ENCODE measurements at regions not wholly inside any gene's neighbourhood (a gene's known extent, or its start where the extent isn't known, plus 50 kb on each side); places are given as distances from the start of the nearest gene placed in this dataset.
"Not testable (repeated sequence)": the region's sequence is repeated elsewhere in the genome, so short reads cannot be mapped to it uniquely, and the experiment has no call there.

DNA sequence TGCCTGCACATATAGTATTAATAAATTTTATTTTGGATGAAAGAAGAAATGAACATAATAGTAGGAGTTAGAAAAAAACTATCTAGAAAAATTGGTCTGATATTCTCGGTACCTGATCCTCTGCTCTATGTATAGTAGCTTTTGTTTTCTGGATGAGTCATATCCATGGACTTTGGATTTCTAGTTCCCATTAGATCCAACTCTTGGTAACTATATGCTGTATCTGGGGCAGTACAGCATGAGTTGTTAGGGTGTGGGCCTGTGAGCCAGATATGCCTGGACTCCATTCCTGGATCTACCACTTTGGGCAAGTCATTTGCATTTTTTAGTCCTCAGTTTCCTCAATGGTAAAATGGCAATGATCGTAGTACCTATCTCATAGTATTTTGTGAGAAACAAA, 372.2 kb upstream of the PKN2 start:
- H3K27ac ChIP-seq (ENCODE audit: low read depth, low read length), result no peak overlapping the region
- H3K27me3 ChIP-seq (ENCODE audit: insufficient read depth, low read length), result peaks cover 15% of the 10 kb centered on the region

DNA sequence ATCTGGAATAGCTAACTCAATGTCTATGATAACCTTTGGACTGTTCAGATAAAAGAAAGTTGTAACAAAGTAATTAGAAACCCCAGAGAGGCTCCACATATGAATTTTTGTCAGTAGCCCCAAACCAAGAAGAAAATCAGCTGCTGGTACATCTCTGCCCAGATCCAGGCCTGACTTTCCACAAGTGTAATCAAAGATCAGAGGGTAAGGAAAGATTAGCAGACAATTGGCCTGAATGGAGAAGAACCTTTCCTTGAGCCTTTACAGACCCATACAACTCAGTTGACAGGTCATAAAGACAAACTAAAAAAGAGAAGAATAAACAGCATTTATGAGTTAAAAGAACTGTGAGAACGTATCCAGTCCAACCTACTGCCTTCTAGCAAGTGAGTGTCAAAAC, 366.7 kb upstream of the PKN2 start:
- Histone ChIP-seq H3K27ac (ENCODE audit: low read depth, low read length) (no peak overlapping the region), H2AFZ (ENCODE audit: low read length, unreplicated experiment) (no peak overlapping the region), H3K4me3 (ENCODE audit: low read depth, low read length) (no peak overlapping the region), H3K79me2 (ENCODE audit: control insufficient read depth, insufficient read depth, low read length, unreplicated experiment) (no peaks in the 10 kb centered on the region), H3K27me3 (ENCODE audit: insufficient read depth, low read length) (no peaks in the 10 kb centered on the region; the same call in 1 of the 2 replicates), H3K4me1 (ENCODE audit: control insufficient read depth, insufficient read depth, low read length, unreplicated experiment) (no peaks in the 10 kb centered on the region), H3K36me3 (ENCODE audit: insufficient read depth, low read length) (no peaks in the 10 kb centered on the region)

More for the DNA sequence above, 372.2 kb upstream of the PKN2 start:
- H2AFZ ChIP-seq (ENCODE audit: low read length, unreplicated experiment), result no peak overlapping the region
- no peak overlapping the region for H3K4me3 ChIP-seq (ENCODE audit: low read depth, low read length)
- H3K36me3 ChIP-seq (ENCODE audit: insufficient read depth, low read length), result no peaks in the 10 kb centered on the region
- H3K79me2 ChIP-seq (ENCODE audit: control insufficient read depth, insufficient read depth, low read length, unreplicated experiment), result no peaks in the 10 kb centered on the region
- no peaks in the 10 kb centered on the region for H3K4me1 ChIP-seq (ENCODE audit: control insufficient read depth, insufficient read depth, low read length, unreplicated experiment)

DNA sequence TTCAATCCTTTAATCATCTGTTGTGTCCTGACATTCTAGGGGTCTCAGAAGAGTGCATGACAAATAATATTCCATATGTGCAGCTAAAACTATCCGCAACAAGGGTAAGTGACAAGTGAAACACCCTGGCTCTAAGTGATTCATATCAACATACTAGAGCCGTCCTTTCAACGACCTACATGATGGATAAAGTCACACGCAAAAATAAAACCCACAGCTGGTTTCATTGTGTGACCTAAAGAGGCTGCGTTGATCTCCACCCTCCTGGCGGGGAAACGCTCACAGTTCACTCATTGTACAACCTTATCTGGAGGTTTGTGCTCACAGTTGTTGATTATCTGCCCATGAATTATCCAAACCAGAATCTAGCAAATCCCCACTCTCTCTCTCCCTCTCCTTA, 365.3 kb upstream of the PKN2 start:
- no peaks in the 10 kb centered on the region for H3K36me3 ChIP-seq (ENCODE audit: insufficient read depth, low read length)
- H3K27me3 ChIP-seq (ENCODE audit: insufficient read depth, low read length), result no peaks in the 10 kb centered on the region; the same call in 1 of the 2 replicates
- H3K27ac ChIP-seq (ENCODE audit: low read depth, low read length), result no peak overlapping the region
- H3K79me2 ChIP-seq (ENCODE audit: control insufficient read depth, insufficient read depth, low read length, unreplicated experiment), result no peaks in the 10 kb centered on the region
- no peaks in the 10 kb centered on the region for H3K4me1 ChIP-seq (ENCODE audit: control insufficient read depth, insufficient read depth, low read length, unreplicated experiment)
- H3K4me3 ChIP-seq (ENCODE audit: low read depth, low read length), result no peak overlapping the region
- H2AFZ ChIP-seq (ENCODE audit: low read length, unreplicated experiment), result no peak overlapping the region

DNA sequence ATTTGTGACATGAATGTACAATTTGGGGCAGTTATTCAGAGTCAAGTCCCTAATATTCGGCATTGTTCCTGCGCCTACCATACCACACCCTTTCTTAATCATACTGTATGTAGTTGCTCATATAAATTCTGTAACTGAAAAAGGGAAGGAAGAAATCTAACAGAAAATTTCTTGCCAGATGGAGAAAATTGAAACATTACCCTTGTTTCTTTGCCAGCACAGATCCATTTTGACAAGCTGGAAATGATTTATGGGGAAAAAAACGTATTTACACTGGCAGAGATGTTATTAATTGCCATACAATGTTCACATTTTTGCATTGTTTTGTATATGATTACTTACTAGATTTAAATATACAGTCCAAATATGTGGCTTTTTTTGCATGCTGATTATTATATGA, 363.8 kb upstream of the PKN2 start:
- Histone ChIP-seq H2AFZ (ENCODE audit: low read length, unreplicated experiment) (no peak overlapping the region), H3K4me1 (ENCODE audit: control insufficient read depth, insufficient read depth, low read length, unreplicated experiment) (no peaks in the 10 kb centered on the region), H3K36me3 (ENCODE audit: insufficient read depth, low read length) (no peaks in the 10 kb centered on the region), H3K79me2 (ENCODE audit: control insufficient read depth, insufficient read depth, low read length, unreplicated experiment) (no peaks in the 10 kb centered on the region), H3K27ac (ENCODE audit: low read depth, low read length) (no peak overlapping the region), H3K4me3 (ENCODE audit: low read depth, low read length) (no peak overlapping the region), H3K27me3 (ENCODE audit: insufficient read depth, low read length) (no peaks in the 10 kb centered on the region; the same call in 1 of the 2 replicates)

DNA sequence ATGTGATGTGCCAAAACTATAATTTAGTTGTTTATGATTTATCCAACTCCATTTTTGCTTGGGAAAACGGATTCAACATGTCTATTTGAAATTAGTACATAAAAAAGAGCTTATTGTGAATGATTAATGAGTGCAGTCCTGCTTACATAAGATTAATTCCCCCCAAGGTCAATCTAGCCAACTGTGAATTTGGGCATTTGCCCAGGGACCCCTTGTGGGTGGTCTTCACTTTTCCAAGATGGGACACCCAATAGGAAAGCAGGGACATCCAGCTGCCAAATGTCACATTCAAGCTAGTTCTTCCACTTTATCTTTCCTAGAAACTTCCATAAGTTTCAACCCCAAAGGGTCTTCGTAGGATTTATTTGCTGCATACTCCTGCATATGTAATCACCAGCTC, 362.4 kb upstream of the PKN2 start:
- Histone ChIP-seq H3K4me1 (ENCODE audit: control insufficient read depth, insufficient read depth, low read length, unreplicated experiment) (no peaks in the 10 kb centered on the region), H3K27ac (ENCODE audit: low read depth, low read length) (no peak overlapping the region), H3K4me3 (ENCODE audit: low read depth, low read length) (no peak overlapping the region), H3K79me2 (ENCODE audit: control insufficient read depth, insufficient read depth, low read length, unreplicated experiment) (no peaks in the 10 kb centered on the region), H3K36me3 (ENCODE audit: insufficient read depth, low read length) (no peaks in the 10 kb centered on the region), H2AFZ (ENCODE audit: low read length, unreplicated experiment) (no peak overlapping the region), H3K27me3 (ENCODE audit: insufficient read depth, low read length) (no peaks in the 10 kb centered on the region; the same call in 1 of the 2 replicates)

DNA sequence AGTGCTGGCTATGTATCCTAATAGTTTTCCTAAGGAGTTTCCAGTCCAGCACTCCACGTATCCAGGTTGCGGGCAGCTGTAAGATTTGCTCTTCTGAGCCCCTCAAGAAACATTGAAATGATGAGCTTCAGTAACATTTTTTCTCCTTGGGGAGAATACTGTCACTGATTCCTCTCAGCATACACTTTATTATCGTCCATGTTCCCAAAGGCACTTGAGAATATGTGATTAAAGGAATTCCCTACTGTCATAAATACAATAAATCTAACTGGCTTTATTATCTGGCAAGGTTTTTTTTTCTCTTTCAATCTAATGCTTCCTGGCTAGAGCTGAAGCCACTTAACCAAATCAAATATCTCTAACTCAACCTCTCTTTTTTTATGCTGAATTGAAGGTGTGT, 359.2 kb upstream of the PKN2 start:
- H3K4me3 ChIP-seq (ENCODE audit: low read depth, low read length), result no peak overlapping the region
- no peaks in the 10 kb centered on the region for H3K36me3 ChIP-seq (ENCODE audit: insufficient read depth, low read length)
- H3K4me1 ChIP-seq (ENCODE audit: control insufficient read depth, insufficient read depth, low read length, unreplicated experiment), result peaks cover 10% of the 10 kb centered on the region
- H2AFZ ChIP-seq (ENCODE audit: low read length, unreplicated experiment), result no peak overlapping the region
- H3K79me2 ChIP-seq (ENCODE audit: control insufficient read depth, insufficient read depth, low read length, unreplicated experiment), result no peaks in the 10 kb centered on the region
- H3K27me3 ChIP-seq (ENCODE audit: insufficient read depth, low read length), result no peaks in the 10 kb centered on the region
- no peak overlapping the region for H3K27ac ChIP-seq (ENCODE audit: low read depth, low read length)

DNA sequence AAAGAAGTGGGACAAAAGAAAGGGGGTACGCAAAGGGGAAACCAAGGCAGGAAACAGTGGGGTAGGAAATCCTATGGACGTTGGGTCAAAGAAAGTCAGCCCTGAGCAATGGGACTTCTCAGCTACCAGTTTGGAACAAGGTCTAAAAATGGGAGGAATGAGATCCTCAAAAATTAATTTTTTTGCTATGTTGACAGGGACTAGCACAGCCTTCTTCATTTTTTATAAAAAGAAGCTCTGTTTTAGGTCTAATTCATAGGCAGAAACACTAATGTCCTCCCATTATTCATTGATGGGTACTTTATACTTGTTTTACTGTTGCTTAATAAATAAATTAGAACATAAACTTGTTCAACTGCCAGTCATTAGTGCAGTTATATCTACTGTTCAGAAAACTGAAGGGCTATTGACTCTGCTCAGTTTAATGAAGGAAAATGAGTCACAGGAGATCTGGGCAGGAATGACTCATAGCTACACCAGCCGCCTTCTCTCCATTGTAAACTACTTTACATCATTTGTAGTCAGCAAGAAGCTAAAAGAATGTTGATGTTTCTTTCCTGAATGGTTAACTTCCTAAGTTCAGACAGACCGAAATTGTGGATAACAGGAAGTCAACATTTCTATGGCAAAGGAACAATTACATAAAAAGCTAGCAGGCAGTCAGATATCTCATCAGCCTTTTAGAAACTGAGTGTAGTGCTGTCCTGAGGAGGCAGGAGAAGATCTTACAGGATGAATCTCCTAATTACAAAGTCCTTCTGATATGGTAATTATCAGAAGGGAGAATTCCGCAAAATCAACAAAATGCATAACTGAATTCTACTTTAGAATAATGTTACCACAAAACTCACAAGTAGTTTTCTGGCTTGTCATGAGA, 356.4 kb upstream of the PKN2 start:
- Histone ChIP-seq H3K27ac (ENCODE audit: low read depth, low read length) (peak overlapping the region; percentile 38; the same call in 1 of the 2 replicates), H3K4me3 (ENCODE audit: low read depth, low read length) (no peak overlapping the region), H3K79me2 (ENCODE audit: control insufficient read depth, insufficient read depth, low read length, unreplicated experiment) (no peaks in the 10 kb centered on the region), H2AFZ (ENCODE audit: low read length, unreplicated experiment) (peak overlapping the region; percentile 39), H3K4me1 (ENCODE audit: control insufficient read depth, insufficient read depth, low read length, unreplicated experiment) (peaks cover 10% of the 10 kb centered on the region), H3K27me3 (ENCODE audit: insufficient read depth, low read length) (no peaks in the 10 kb centered on the region), H3K36me3 (ENCODE audit: insufficient read depth, low read length) (no peaks in the 10 kb centered on the region)

DNA sequence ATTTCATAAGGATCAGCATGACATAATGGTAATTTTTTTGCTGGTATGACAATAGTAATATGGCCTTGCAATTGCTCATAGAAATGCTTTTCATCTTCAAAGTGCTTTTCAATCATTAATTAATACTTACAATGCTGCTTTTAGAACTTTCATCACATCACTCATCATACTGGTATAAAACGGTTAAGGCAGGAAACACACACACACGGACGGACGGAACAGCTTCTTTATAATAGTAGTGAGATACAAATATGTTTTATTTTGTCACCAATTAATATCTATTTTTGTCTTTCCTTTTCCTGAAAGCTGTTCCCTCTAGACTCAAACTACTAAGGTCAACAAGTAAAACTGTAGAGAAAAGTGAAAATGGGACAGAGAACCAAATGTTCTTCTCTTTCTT, 353.9 kb upstream of the PKN2 start:
- peaks cover 10% of the 10 kb centered on the region for H3K4me1 ChIP-seq (ENCODE audit: control insufficient read depth, insufficient read depth, low read length, unreplicated experiment)
- no peaks in the 10 kb centered on the region for H3K27me3 ChIP-seq (ENCODE audit: insufficient read depth, low read length)
- H2AFZ ChIP-seq (ENCODE audit: low read length, unreplicated experiment), result no peak overlapping the region
- no peak overlapping the region for H3K27ac ChIP-seq (ENCODE audit: low read depth, low read length)
- no peaks in the 10 kb centered on the region for H3K79me2 ChIP-seq (ENCODE audit: control insufficient read depth, insufficient read depth, low read length, unreplicated experiment)
- H3K4me3 ChIP-seq (ENCODE audit: low read depth, low read length), result no peak overlapping the region
- no peaks in the 10 kb centered on the region for H3K36me3 ChIP-seq (ENCODE audit: insufficient read depth, low read length)

DNA sequence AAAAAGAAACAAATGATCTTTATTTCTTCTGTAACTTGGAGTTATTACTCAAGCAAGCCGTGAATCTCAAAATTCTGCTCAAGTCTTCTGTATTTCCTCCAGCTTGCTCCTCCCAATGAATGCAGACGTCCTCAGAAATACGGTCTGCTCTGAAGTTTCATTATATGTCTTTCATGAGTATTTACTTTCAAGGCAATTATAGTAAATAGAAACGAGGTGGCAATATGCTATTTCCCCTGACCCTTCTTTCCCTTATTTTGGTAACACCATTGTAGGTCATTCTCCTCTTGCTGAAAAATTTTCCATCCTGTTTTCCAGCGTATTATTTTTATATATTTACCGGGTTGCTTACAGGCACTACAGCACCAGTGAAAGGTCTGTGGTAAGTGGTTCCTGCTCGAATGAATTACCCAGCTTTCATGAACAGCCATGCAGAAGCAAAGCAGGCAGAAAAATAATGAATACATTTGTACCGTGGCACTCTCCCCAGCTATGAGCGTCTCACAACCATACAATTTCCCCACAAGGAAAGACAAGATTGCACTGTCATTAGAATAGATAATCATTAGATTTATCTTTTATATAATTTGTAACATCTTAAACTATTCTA, 350.9 kb upstream of the PKN2 start:
- no peak overlapping the region for H3K27ac ChIP-seq (ENCODE audit: low read depth, low read length)
- no peak overlapping the region for H2AFZ ChIP-seq (ENCODE audit: low read length, unreplicated experiment)

DNA sequence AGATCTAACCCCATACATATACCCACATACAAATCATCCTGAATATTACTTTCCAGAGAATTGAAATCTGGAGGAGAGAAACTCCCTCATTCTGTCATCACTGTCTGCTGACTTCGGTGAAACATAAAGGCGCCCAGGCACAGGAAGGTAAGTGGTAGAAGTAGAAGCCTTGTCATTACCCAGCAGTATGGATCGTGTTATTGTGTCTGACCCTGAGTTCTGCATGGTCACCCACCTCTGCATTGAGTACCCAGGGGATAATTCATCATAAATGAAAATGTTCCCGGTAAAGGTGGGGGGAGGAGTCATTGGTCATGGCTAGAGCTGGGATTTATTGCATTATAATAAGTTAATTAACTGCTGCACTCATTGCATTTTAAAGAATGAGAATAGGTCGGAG, 342.6 kb upstream of the PKN2 start:
- no peaks in the 10 kb centered on the region for H3K4me1 ChIP-seq (ENCODE audit: control insufficient read depth, insufficient read depth, low read length, unreplicated experiment)
- no peak overlapping the region for H2AFZ ChIP-seq (ENCODE audit: low read length, unreplicated experiment)
- H3K27ac ChIP-seq (ENCODE audit: low read depth, low read length), result no peak overlapping the region
- H3K36me3 ChIP-seq (ENCODE audit: insufficient read depth, low read length), result no peaks in the 10 kb centered on the region
- no peaks in the 10 kb centered on the region for H3K27me3 ChIP-seq (ENCODE audit: insufficient read depth, low read length)
- no peaks in the 10 kb centered on the region for H3K79me2 ChIP-seq (ENCODE audit: control insufficient read depth, insufficient read depth, low read length, unreplicated experiment)
- no peak overlapping the region for H3K4me3 ChIP-seq (ENCODE audit: low read depth, low read length)

More for the DNA sequence above, 350.9 kb upstream of the PKN2 start:
- Histone ChIP-seq H3K36me3 (ENCODE audit: insufficient read depth, low read length) (no peaks in the 10 kb centered on the region), H3K27me3 (ENCODE audit: insufficient read depth, low read length) (no peaks in the 10 kb centered on the region), H3K4me3 (ENCODE audit: low read depth, low read length) (no peak overlapping the region), H3K4me1 (ENCODE audit: control insufficient read depth, insufficient read depth, low read length, unreplicated experiment) (peaks cover under 1% of the 10 kb centered on the region), H3K79me2 (ENCODE audit: control insufficient read depth, insufficient read depth, low read length, unreplicated experiment) (no peaks in the 10 kb centered on the region)

DNA sequence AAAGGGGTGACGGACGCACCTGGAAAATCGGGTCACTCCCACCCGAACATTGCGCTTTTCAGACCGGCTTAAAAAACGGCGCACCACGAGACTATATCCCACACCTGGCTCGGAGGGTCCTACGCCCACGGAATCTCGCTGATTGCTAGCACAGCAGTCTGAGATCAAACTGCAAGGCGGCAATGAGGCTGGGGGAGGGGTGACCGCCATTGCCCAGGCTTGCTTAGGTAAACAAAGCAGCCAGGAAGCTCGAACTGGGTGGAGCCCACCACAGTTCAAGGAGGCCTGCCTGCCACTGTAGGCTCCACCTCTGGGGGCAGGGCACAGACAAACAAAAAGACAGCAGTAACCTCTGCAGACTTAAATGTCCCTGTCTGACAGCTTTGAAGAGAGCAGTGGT, 342.0 kb upstream of the PKN2 start:
- H2AFZ ChIP-seq (ENCODE audit: low read length, unreplicated experiment); H3K79me2 ChIP-seq (ENCODE audit: control insufficient read depth, insufficient read depth, low read length, unreplicated experiment); H3K4me3 ChIP-seq (ENCODE audit: low read depth, low read length); H3K4me1 ChIP-seq (ENCODE audit: control insufficient read depth, insufficient read depth, low read length, unreplicated experiment); H3K27me3 ChIP-seq (ENCODE audit: insufficient read depth, low read length); H3K27ac ChIP-seq (ENCODE audit: low read depth, low read length); H3K36me3 ChIP-seq (ENCODE audit: insufficient read depth, low read length): not testable (repeated sequence)
